ENCODE measurements at regions not wholly inside any gene's neighbourhood (a gene's known extent, or its start where the extent isn't known, plus 50 kb on each side); places are given as distances from the start of the nearest gene placed in this dataset.
"Not testable (repeated sequence)": the region's sequence is repeated elsewhere in the genome, so short reads cannot be mapped to it uniquely, and the experiment has no call there.

DNA sequence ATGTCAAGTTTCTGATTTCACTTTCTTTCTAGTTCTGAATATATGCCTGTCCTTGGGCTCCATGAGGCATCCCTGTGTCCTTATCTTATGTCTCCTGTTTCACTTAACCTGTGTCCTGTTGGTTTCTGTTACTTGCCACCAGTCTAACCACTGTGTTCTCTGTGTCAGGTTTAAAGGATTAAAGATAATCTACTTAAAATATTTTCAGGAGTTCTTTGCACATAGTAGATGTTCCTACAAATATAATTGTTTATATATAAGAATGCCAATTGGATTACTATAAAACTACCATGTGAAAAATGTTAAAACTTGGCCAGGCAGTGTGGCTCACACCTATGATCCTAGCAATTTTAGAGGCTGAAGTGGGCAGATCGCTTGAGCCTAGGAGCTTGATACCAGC lies 406.4 kb downstream of the CCER1 start:
- TF ChIP-seq, protein P1, sequence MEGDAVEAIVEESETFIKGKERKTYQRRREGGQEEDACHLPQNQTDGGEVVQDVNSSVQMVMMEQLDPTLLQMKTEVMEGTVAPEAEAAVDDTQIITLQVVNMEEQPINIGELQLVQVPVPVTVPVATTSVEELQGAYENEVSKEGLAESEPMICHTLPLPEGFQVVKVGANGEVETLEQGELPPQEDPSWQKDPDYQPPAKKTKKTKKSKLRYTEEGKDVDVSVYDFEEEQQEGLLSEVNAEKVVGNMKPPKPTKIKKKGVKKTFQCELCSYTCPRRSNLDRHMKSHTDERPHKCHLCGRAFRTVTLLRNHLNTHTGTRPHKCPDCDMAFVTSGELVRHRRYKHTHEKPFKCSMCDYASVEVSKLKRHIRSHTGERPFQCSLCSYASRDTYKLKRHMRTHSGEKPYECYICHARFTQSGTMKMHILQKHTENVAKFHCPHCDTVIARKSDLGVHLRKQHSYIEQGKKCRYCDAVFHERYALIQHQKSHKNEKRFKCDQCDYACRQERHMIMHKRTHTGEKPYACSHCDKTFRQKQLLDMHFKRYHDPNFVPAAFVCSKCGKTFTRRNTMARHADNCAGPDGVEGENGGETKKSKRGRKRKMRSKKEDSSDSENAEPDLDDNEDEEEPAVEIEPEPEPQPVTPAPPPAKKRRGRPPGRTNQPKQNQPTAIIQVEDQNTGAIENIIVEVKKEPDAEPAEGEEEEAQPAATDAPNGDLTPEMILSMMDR (conservative IDR thresholded peaks at IDR 0.05; ENCODE audit: control insufficient read depth, insufficient read depth, low read depth, low read length), result no peak
- no peak overlapping the region for H3K4me3 ChIP-seq (ENCODE audit: control insufficient read depth, low read depth, low read length)
- DNase-seq (ENCODE audit: low read depth), result no peak

DNA sequence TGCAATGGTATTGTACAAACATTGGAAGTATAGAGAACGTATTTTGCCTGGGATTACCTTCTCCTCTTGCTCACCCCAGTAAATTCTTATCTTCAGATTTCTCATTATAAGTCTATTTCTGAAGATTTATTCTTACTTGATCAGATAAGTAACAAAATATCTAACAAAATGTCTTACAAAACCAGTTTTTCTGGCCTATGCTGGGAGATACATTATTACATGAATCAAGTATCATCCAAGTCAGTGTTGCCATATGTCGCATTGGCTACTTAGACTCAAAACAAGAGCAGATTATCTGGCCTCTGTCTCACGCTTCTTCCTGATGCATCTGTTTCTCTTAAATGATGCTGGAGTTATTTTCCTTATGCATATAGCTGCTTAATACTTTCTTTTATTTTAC lies 408.5 kb downstream of the CCER1 start:
- no peak for DNase-seq (ENCODE audit: low read depth)
- H3K4me3 ChIP-seq (ENCODE audit: control insufficient read depth, low read depth, low read length), result no peak overlapping the region
- TF ChIP-seq, protein P1 (conservative IDR thresholded peaks at IDR 0.05; ENCODE audit: control insufficient read depth, insufficient read depth, low read depth, low read length), result no peak

DNA sequence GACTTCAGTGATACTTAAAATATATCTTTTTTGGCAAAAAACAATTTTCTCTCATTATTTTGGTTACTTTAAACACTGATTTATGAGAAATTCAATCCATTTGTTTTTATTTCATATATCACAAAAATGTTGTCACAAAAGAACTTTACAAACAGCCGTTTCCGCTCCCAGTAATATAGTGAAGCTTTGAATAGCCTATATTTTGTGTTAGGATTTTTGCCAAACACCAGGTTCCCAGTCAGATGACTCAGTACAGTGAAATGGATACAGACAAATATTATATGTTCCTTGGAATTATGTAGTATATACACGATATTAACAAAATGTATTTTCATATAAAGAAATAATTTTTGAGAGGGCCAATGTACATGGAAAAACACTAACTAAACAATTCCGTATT lies 411.1 kb downstream of the CCER1 start:
- TF ChIP-seq, protein P1 (conservative IDR thresholded peaks at IDR 0.05; ENCODE audit: control insufficient read depth, insufficient read depth, low read depth, low read length), result no peak
- DNase-seq (ENCODE audit: low read depth), result peak; percentile 5
- no peak overlapping the region for H3K4me3 ChIP-seq (ENCODE audit: control insufficient read depth, low read depth, low read length)

DNA sequence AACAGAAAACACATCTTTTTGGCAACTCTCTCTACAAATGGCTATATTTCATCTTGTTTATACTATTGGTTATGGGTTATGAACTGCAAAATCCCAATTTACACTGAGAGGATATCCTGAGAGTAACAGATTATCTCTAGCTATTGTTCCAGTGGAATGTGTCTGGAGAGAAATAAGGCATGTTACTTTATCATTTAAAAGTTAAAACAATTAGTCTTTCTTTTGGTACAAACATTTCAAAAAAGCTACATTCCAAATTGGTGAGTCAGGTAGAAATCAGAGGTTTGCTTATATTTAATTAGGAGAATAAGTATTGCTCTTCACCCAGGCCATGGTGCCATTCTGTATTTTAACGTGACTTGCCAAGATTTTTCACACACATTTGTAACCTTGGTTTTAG lies 411.6 kb downstream of the CCER1 start:
- no peak overlapping the region for H3K4me3 ChIP-seq (ENCODE audit: control insufficient read depth, low read depth, low read length)
- TF ChIP-seq, protein P1 (conservative IDR thresholded peaks at IDR 0.05; ENCODE audit: control insufficient read depth, insufficient read depth, low read depth, low read length), result no peak
- DNase-seq (ENCODE audit: low read depth), result peak; percentile 17

DNA sequence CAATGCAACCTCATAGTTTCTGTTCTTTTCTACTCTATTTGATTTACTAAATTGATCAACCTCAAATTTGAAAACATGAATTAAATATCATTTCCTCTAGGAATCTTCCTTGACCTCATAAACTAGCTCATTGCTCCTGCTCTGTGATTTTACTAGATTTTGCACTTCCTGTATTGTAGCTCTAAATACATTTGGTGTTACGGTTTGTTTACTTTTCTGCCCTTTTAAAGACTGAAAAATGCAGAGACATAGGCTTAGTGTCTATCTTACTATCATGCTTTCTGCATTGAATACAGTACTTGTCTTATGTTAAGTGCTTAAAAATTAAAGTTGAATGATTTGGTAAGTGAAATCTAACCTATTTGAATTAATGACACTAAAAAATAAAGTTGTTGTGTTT lies 412.1 kb downstream of the CCER1 start:
- not testable (repeated sequence) for DNase-seq (ENCODE audit: low read depth); H3K4me3 ChIP-seq (ENCODE audit: control insufficient read depth, low read depth, low read length)

DNA sequence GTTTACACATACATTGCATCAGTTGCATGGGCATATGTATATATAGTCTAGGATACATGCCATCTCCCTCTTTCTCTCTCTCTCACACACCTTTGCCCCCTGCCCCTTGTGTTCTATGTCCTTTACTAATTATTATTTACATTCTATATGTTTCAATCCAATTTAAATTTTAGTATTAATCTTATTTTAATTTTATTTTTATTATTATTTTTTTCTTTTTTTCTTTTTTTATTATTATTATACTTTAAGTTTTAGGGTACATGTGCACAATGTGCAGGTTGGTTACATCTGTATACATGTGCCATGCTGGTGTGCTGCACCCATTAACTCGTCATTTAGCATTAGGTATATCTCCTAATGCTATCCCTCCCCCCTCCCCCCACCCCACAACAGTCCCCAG lies 421.1 kb downstream of the CCER1 start:
- not testable (repeated sequence) for H3K4me3 ChIP-seq (ENCODE audit: control insufficient read depth, low read depth, low read length); DNase-seq (ENCODE audit: low read depth)

DNA sequence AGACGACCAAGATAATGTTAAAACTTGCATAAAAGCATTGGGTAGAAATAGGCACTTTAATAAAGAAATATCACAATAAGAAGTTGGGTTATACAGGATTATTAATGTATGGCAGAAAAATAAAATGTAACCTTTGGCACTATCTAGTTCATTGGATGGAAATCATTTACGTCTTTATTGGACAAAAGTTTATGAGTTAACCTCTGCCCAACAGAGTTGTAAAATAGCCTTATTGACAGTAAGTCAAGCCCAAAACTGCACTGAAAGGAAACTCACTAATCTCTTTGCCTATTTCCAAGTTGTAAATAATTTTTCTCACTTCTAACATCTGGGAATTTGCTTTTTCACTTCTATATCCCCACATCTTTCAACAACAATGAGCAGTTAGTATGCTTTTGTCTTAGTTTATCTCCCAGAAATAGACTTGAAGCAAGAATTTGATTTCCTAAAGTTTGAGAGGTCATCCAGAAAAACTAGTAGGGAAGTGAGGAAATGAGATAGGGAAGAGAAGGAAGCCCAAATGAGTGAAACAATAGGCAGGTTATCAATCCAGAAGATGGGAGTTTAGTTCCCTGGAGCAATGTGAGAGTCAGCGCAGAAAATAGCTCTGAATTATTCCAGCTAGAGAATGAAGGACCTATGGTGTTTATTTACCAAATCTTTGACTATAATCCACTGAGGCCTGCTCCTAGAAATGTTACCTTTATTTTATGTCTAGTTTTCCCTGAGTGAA lies 434.8 kb downstream of the CCER1 start:
- TF ChIP-seq, protein P1 (conservative IDR thresholded peaks at IDR 0.05; ENCODE audit: control insufficient read depth, insufficient read depth, low read depth, low read length), result no peak
- no peak overlapping the region for H3K4me3 ChIP-seq (ENCODE audit: control insufficient read depth, low read depth, low read length)
- DNase-seq (ENCODE audit: low read depth), result no peak

DNA sequence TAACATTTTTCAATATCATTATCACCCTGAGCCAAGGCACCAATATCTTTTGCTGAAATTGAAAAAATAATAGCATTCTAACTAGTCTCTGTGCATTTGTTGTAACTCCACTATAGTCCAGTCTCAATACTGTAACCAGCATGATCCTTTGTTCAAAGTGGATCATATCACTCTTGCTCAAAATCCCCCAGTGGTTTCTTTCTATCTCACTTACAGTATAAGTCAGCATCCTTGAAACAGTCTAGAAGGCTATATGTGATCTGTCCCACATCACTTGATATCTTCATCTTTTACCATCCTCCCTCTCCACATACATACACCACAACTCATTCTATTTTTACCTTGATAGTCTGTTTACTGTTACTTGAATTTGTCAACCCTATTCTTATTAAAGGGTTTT lies 435.7 kb downstream of the CCER1 start:
- TF ChIP-seq, protein P1 (conservative IDR thresholded peaks at IDR 0.05; ENCODE audit: control insufficient read depth, insufficient read depth, low read depth, low read length), result no peak
- DNase-seq (ENCODE audit: low read depth), result no peak
- H3K4me3 ChIP-seq (ENCODE audit: control insufficient read depth, low read depth, low read length), result no peak overlapping the region

All from fibroblast of mammary gland (primary cell).